Neural crest cell (in vitro differentiated cells): ENCODE measurements at regions not wholly inside any gene's neighbourhood (a gene's known extent, or its start where the extent isn't known, plus 50 kb on each side); places are given as distances from the start of the nearest gene placed in this dataset.

Experiments used
- DNase-seq: peaks from one replicate; pipeline ENCODE4 v3.0.0; 2021; ENCODE audit warnings: low read depth, mixed read lengths, low spot score
- H3K27ac Mint-ChIP-seq: one replicate; pipeline ENCODE4 v1.8.0; 2021; ENCODE audit warnings: mild to moderate bottlenecking, mixed read lengths; ENCODE audit not compliant: unreplicated experiment
- H3K27me3 Mint-ChIP-seq: 2 replicates; pipeline ENCODE4 v1.8.0; 2021; ENCODE audit warnings: low read depth, mild to moderate bottlenecking, mixed read lengths
- H3K36me3 Mint-ChIP-seq: 2 replicates; pipeline ENCODE4 v1.8.0; 2021; ENCODE audit warnings: low read depth, mild to moderate bottlenecking, mixed read lengths
- H3K4me1 Mint-ChIP-seq: 2 replicates; pipeline ENCODE4 v1.8.0; 2021; ENCODE audit warnings: mixed read lengths
- H3K4me3 Mint-ChIP-seq: one replicate; pipeline ENCODE4 v1.8.0; 2021; ENCODE audit warnings: mild to moderate bottlenecking, mixed read lengths
- H3K9me3 Mint-ChIP-seq: 2 replicates; pipeline ENCODE4 v1.8.0; 2021; ENCODE audit warnings: mixed read lengths
- TF ChIP-seq, protein P1 (sequence below): fragments of 200-600 bp; sonication (generic); conservative IDR thresholded peaks from 2 replicates; pipeline ENCODE4 v1.5.0; 2021; ENCODE audit warnings: antibody characterized with exemption, mild to moderate bottlenecking

DNA sequence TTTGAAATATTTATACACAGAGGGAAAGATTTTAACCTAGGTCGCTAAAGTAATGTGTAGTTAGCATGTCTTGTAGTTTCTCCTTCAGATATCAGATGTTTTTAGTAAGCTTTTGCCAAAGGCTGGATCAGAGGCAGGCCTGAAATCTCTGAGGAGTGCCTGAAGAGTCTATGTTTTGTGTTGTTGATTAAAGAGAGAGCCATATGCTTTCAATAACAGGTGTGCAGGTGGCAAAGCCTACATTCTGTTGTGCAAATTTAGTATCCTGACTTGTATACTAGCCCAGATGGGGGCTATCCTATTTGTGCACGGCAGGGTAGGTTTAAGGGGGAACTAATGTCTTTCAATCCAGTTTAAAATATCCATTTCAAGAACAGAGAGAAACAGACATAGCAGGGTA lies 167.1 kb upstream of the ATXN1 start:
- H3K27ac Mint-ChIP-seq = no peak overlapping the region
- H3K4me3 Mint-ChIP-seq = no peak overlapping the region
- no peaks in the 10 kb centered on the region for H3K4me1 Mint-ChIP-seq
- DNase-seq = no peak
- peaks cover 1% of the 10 kb centered on the region for H3K27me3 Mint-ChIP-seq
- TF ChIP-seq, protein P1, sequence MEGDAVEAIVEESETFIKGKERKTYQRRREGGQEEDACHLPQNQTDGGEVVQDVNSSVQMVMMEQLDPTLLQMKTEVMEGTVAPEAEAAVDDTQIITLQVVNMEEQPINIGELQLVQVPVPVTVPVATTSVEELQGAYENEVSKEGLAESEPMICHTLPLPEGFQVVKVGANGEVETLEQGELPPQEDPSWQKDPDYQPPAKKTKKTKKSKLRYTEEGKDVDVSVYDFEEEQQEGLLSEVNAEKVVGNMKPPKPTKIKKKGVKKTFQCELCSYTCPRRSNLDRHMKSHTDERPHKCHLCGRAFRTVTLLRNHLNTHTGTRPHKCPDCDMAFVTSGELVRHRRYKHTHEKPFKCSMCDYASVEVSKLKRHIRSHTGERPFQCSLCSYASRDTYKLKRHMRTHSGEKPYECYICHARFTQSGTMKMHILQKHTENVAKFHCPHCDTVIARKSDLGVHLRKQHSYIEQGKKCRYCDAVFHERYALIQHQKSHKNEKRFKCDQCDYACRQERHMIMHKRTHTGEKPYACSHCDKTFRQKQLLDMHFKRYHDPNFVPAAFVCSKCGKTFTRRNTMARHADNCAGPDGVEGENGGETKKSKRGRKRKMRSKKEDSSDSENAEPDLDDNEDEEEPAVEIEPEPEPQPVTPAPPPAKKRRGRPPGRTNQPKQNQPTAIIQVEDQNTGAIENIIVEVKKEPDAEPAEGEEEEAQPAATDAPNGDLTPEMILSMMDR = no peak
- no peaks in the 10 kb centered on the region for H3K9me3 Mint-ChIP-seq
- H3K36me3 Mint-ChIP-seq = no peaks in the 10 kb centered on the region

DNA sequence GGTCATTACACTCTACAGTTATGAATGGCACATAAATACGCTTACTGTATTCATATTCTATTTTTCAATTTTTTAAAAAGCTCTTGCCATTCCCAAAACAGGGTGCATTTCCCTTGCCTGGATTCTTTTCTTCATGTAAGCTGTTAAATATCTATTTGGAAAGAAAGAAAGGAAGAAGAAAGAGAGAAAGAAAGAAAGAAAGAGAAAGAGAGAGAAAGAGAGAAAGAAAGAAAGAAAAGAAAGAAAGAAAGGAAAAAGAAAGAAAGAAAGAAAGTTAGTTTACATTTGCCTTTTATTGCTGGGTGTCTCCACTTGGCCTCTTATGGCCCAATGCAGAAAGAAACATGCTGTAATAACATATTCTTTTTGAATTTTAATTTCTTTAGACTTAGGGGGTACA lies 165.9 kb upstream of the ATXN1 start:
- no peaks in the 10 kb centered on the region for H3K4me1 Mint-ChIP-seq
- TF ChIP-seq, protein P1 = no peak

DNA sequence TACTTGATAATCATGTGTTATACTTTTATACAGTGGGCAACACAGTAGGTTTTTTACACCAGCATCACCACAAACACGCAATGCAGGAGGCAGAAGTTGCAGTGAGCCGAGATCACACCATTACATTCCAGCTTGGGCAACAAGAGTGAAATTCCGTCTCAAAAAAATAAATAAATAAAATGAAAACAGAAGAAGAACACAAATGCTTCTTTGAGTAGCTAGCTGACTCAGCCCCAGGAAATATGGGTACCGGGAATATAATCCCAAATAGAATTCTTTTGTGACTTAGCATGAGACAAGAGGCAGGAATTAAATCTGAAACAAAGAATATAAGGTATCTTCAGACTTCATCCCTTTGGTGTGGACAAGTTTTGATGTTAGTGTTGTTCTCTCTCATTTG lies 164.2 kb upstream of the ATXN1 start:
- Mint-ChIP-seq H3K27me3 (no peaks in the 10 kb centered on the region), H3K9me3 (no peaks in the 10 kb centered on the region)

More for the DNA sequence above, 165.9 kb upstream of the ATXN1 start:
- DNase-seq = no peak
- Mint-ChIP-seq H3K27ac (no peak overlapping the region), H3K27me3 (no peaks in the 10 kb centered on the region), H3K9me3 (no peaks in the 10 kb centered on the region), H3K36me3 (no peaks in the 10 kb centered on the region), H3K4me3 (no peak overlapping the region)

DNA sequence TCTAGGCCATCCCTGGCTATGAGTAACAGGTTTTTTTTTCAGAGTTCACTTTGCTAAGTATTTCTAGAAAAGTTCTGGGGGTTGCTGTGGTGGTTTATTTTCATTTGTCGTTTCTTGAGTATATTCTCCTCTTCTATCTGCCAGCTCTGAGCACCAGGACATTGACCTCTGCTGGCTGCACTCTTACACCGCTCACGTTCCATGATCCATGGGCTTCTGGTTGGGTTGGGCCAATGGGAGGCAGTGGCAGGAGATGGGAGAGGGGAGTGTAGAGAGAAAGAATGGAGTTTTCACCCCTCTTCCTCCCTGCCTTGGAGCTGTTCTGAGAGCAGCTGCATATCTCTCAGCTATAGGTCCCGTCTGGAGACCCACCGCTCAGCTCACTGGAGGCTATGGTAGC lies 161.0 kb upstream of the ATXN1 start:
- Mint-ChIP-seq H3K4me1 (peaks cover 5% of the 10 kb centered on the region), H3K9me3 (no peaks in the 10 kb centered on the region), H3K36me3 (no peaks in the 10 kb centered on the region), H3K27me3 (no peaks in the 10 kb centered on the region), H3K27ac (no peak overlapping the region), H3K4me3 (no peak overlapping the region)
- no peak for DNase-seq
- TF ChIP-seq, protein P1 = no peak

More for the DNA sequence above, 164.2 kb upstream of the ATXN1 start:
- no peak for DNase-seq
- TF ChIP-seq, protein P1 = no peak
- Mint-ChIP-seq H3K27ac (no peak overlapping the region), H3K36me3 (no peaks in the 10 kb centered on the region), H3K4me3 (no peak overlapping the region), H3K4me1 (peaks cover 5% of the 10 kb centered on the region)

DNA sequence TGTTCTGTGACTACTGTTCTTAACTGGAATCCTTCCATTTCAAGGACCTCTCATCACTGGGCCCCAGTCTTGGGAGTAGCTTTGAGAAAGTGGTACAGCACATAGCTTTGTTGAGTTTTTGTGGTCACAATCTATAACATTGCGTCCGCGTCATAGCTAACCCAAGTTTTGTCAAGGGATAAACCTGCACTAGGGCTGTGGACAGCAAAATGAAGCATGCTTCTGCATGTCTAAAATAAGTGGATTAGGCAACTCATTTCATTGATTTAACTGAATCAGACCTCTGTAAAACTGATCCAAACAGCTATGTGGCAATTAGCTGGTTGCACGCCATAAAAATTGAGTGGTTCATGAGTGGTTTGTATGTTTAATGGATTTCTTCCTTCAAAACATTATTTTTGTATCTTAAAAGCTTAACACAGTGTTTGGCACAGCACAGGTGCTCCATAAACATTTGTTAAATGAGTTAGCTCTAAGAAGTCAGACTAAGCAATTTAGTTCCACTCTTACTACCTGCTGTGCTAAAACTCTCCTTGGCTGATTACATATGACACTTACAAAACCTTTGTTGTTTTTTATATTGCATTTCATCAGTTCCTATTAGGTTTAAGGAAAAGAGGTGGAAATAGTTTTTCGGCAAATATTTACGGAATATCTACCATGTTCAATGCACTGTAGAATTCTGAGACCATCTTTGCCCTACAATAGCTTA lies 160.3 kb upstream of the ATXN1 start:
- Mint-ChIP-seq H3K27me3 (no peaks in the 10 kb centered on the region), H3K27ac (no peak overlapping the region), H3K9me3 (no peaks in the 10 kb centered on the region), H3K4me1 (peaks cover 5% of the 10 kb centered on the region), H3K36me3 (no peaks in the 10 kb centered on the region), H3K4me3 (no peak overlapping the region)
- TF ChIP-seq, protein P1 = no peak
- no peak for DNase-seq
